ENCODE measurements at regions not wholly inside any gene's neighbourhood (a gene's known extent, or its start where the extent isn't known, plus 50 kb on each side); places are given as distances from the start of the nearest gene placed in this dataset.

GRCh38 chr1:234970401-234970730 is 158.3 kb downstream of the TOMM20 start:
- no peak overlapping the region for H3K4me3 ChIP-seq (replicated peaks; ENCODE audit: insufficient read depth, low read length)
- DNase-seq (ENCODE audit: low read depth in 1 of 2, low spot score in 1 of 2), result no peak

GRCh38 chr1:234969581-234970400 is 158.8 kb downstream of the TOMM20 start:
- H3K4me3 ChIP-seq (replicated peaks; ENCODE audit: insufficient read depth, low read length), result no peak overlapping the region
- DNase-seq (ENCODE audit: low read depth in 1 of 2, low spot score in 1 of 2), result no peak
- H3K27me3 ChIP-seq (ENCODE audit: insufficient read depth, poor library complexity, severe bottlenecking), result no peaks in the 10 kb centered on the region
- TF ChIP-seq REST (IDR thresholded peaks at IDR 0.05; ENCODE audit: insufficient replicate concordance, low read depth) (no peak), SPI1 (IDR thresholded peaks at IDR 0.05; ENCODE audit: borderline replicate concordance, low read depth) (no peak), GABPA (IDR thresholded peaks at IDR 0.05; ENCODE audit: low read depth) (no peak), POLR2AphosphoS5 (IDR thresholded peaks at IDR 0.05; ENCODE audit: low read depth) (no peak), CTCF (IDR thresholded peaks at IDR 0.05; ENCODE audit: insufficient read depth, low read length) (no peak)
- peak overlapping the region; percentile 39; the same call in 1 of the 2 replicates for H3K27ac ChIP-seq (replicated peaks)

More at GRCh38 chr1:234970401-234970730, 158.3 kb downstream of the TOMM20 start:
- Histone ChIP-seq H3K27me3 (ENCODE audit: insufficient read depth, poor library complexity, severe bottlenecking) (no peaks in the 10 kb centered on the region), H3K27ac (replicated peaks) (peak overlapping the region; percentile 53)
- TF ChIP-seq SPI1 (IDR thresholded peaks at IDR 0.05; ENCODE audit: borderline replicate concordance, low read depth) (no peak), CTCF (IDR thresholded peaks at IDR 0.05; ENCODE audit: insufficient read depth, low read length) (no peak), POLR2AphosphoS5 (IDR thresholded peaks at IDR 0.05; ENCODE audit: low read depth) (no peak), REST (IDR thresholded peaks at IDR 0.05; ENCODE audit: insufficient replicate concordance, low read depth) (no peak), GABPA (IDR thresholded peaks at IDR 0.05; ENCODE audit: low read depth) (no peak)

- peak overlapping the region; percentile 39; the same call in 1 of the 2 replicates for H3K27ac ChIP-seq (replicated peaks)
- DNase-seq (ENCODE audit: low read depth in 1 of 2, low spot score in 1 of 2), result peak in 1 of 2 experiments; percentile 31
- no peaks in the 10 kb centered on the region for H3K27me3 ChIP-seq (ENCODE audit: insufficient read depth, poor library complexity, severe bottlenecking)
- no peak for TF ChIP-seq GABPA (IDR thresholded peaks at IDR 0.05; ENCODE audit: low read depth)
- TF ChIP-seq SPI1 (IDR thresholded peaks at IDR 0.05; ENCODE audit: borderline replicate concordance, low read depth), result peak; percentile 61; the same call in 1 of the 2 replicates
- no peak for TF ChIP-seq CTCF (IDR thresholded peaks at IDR 0.05; ENCODE audit: insufficient read depth, low read length)
- TF ChIP-seq REST (IDR thresholded peaks at IDR 0.05; ENCODE audit: insufficient replicate concordance, low read depth), result no peak
- TF ChIP-seq POLR2AphosphoS5 (IDR thresholded peaks at IDR 0.05; ENCODE audit: low read depth), result no peak
- H3K4me3 ChIP-seq (replicated peaks; ENCODE audit: insufficient read depth, low read length), result no peak overlapping the region
These were observed 159.6 kb downstream of the TOMM20 start for GRCh38 chr1:234969011-234969441.

All from HL-60 (cell line).